HepG2 (cell line): ENCODE measurements at regions not wholly inside any gene's neighbourhood (a gene's known extent, or its start where the extent isn't known, plus 50 kb on each side); places are given as distances from the start of the nearest gene placed in this dataset.

ENCODE experiments used
- ARHGAP35 ChIP-seq: sonication (generic); formaldehyde crosslinking; IDR thresholded peaks from 2 replicates; pipeline ENCODE4 v1.9.0; 2022; ENCODE audit warnings: mild to moderate bottlenecking, inconsistent platforms, moderate library complexity, missing genetic modification reagents, borderline replicate concordance
- ARNT2 ChIP-seq: sonication (generic); formaldehyde crosslinking; IDR thresholded peaks from 2 replicates; pipeline ENCODE4 v1.8.0; 2022; ENCODE audit warnings: mild to moderate bottlenecking, low read depth, missing genetic modification reagents, moderate library complexity
- BORCS8-MEF2B ChIP-seq: sonication (generic); formaldehyde crosslinking; IDR thresholded peaks from 2 replicates; pipeline ENCODE4 v1.8.0; 2022; ENCODE audit warnings: mild to moderate bottlenecking, missing genetic modification reagents
- BRCA1 ChIP-seq: sonication (generic); formaldehyde crosslinking; IDR thresholded peaks from 2 replicates; pipeline ENCODE4 v1.4.0; 2020; ENCODE audit warnings: missing genetic modification reagents
- EED ChIP-seq: sonication (generic); formaldehyde crosslinking; IDR thresholded peaks from 2 replicates; pipeline ENCODE4 v1.5.0; 2020; ENCODE audit warnings: mild to moderate bottlenecking, missing genetic modification reagents
- FOXA3 ChIP-seq: IDR thresholded peaks from 2 replicates; pipeline ENCODE4 v1.6.1; 2016; ENCODE audit warnings: missing genetic modification reagents, missing compliant biosample characterization
- GABPB1 ChIP-seq: IDR thresholded peaks from 2 replicates; pipeline ENCODE4 v1.6.1; 2016; ENCODE audit warnings: mild to moderate bottlenecking, missing genetic modification reagents, moderate library complexity, missing compliant biosample characterization
- MED13 ChIP-seq: sonication (generic); formaldehyde crosslinking; IDR thresholded peaks from 2 replicates; pipeline ENCODE4 v1.5.0; 2020; ENCODE audit warnings: missing genetic modification reagents
- MIER2 ChIP-seq: IDR thresholded peaks from 2 replicates; pipeline ENCODE4 v1.6.1; 2016; ENCODE audit warnings: missing biosample characterization, missing genetic modification reagents
- MTF2 ChIP-seq: sonication (generic); formaldehyde crosslinking; IDR thresholded peaks from 2 replicates; pipeline ENCODE4 v1.5.0; 2020; ENCODE audit warnings: missing genetic modification reagents, borderline replicate concordance
- NFRKB ChIP-seq: fragments of 450-650 bp; IDR thresholded peaks from 2 replicates; pipeline ENCODE4 v1.6.1; 2017
- REXO4 ChIP-seq: sonication (generic); formaldehyde crosslinking; IDR thresholded peaks from 2 replicates; pipeline ENCODE4 v1.8.0; 2022; ENCODE audit warnings: missing genetic modification reagents, mild to moderate bottlenecking, borderline replicate concordance
- RNF2 ChIP-seq: fragments of 450-650 bp; conservative IDR thresholded peaks from 2 replicates; pipeline ENCODE4 v1.6.1; 2016; ENCODE audit warnings: low read depth
- SCMH1 ChIP-seq: sonication (generic); formaldehyde crosslinking; IDR thresholded peaks from 2 replicates; pipeline ENCODE4 v1.9.0; 2021; ENCODE audit warnings: missing genetic modification reagents, mild to moderate bottlenecking, borderline replicate concordance
- SIN3A ChIP-seq: IDR thresholded peaks from 2 replicates; pipeline ENCODE4 v1.6.1; 2011; ENCODE audit warnings: low read depth, mild to moderate bottlenecking, control low read depth, low read length, borderline replicate concordance
- ZBTB44 ChIP-seq: sonication (generic); formaldehyde crosslinking; IDR thresholded peaks from 2 replicates; pipeline ENCODE4 v1.4.0; 2020; ENCODE audit warnings: missing genetic modification reagents
- ZBTB7B ChIP-seq: sonication (generic); formaldehyde crosslinking; IDR thresholded peaks from 2 replicates; pipeline ENCODE4 v1.4.0; 2020; ENCODE audit warnings: missing genetic modification reagents
- ZEB1 ChIP-seq: IDR thresholded peaks from 2 replicates; pipeline ENCODE4 v1.6.1; 2012; ENCODE audit warnings: mild to moderate bottlenecking, low read depth, inconsistent platforms; ENCODE audit not compliant: insufficient replicate concordance
- ZNF350 ChIP-seq: sonication (generic); formaldehyde crosslinking; IDR thresholded peaks from 2 replicates; pipeline ENCODE4 v1.4.0; 2020; ENCODE audit warnings: mild to moderate bottlenecking, low read depth, missing genetic modification reagents, borderline replicate concordance
- ZNF430 ChIP-seq: sonication (generic); formaldehyde crosslinking; IDR thresholded peaks from 2 replicates; pipeline ENCODE4 v1.9.0; 2021; ENCODE audit warnings: mild to moderate bottlenecking, missing genetic modification reagents
- ZNF484 ChIP-seq: sonication (generic); formaldehyde crosslinking; IDR thresholded peaks from 2 replicates; pipeline ENCODE4 v1.5.1; 2020; ENCODE audit warnings: mild to moderate bottlenecking, low read depth, missing genetic modification reagents, borderline replicate concordance
- ZNF678 ChIP-seq: sonication (generic); formaldehyde crosslinking; IDR thresholded peaks from 2 replicates; pipeline ENCODE4 v1.4.0; 2020; ENCODE audit warnings: mild to moderate bottlenecking, missing genetic modification reagents
- ZNF790 ChIP-seq: sonication (generic); formaldehyde crosslinking; IDR thresholded peaks from 2 replicates; pipeline ENCODE4 v1.8.0; 2022; ENCODE audit warnings: missing genetic modification reagents, mild to moderate bottlenecking, borderline replicate concordance
- TF ChIP-seq, protein P1 (sequence below): sonication (generic); formaldehyde crosslinking; IDR thresholded peaks from 2 replicates; pipeline ENCODE4 v1.4.0; 2020; ENCODE audit warnings: mild to moderate bottlenecking, missing genetic modification reagents
- TF ChIP-seq, protein P2 (sequence below): sonication (generic); formaldehyde crosslinking; IDR thresholded peaks from 2 replicates; pipeline ENCODE4 v1.4.0; 2020; ENCODE audit warnings: missing genetic modification reagents

GRCh38 chr20:59403261-59403961 is 103.0 kb downstream of the EDN3 start (continued):
- TF ChIP-seq GABPB1 (CRISPR knock-in tag) = peak; percentile 70
- TF ChIP-seq ZNF678 = 0 out of 2 replicates have a peak, but pooled peaks have one; percentile 62
- 0 out of 2 replicates have a peak, but pooled peaks have one; percentile 51 for TF ChIP-seq ARNT2 (CRISPR knock-in tag)
- TF ChIP-seq FOXA3 = 0 out of 2 replicates have a peak, but pooled peaks have one; percentile 6
- TF ChIP-seq NFRKB = no peak
- no peak for TF ChIP-seq ZNF484 (CRISPR knock-in tag)
- peak; percentile 72; the same call in 1 of the 2 replicates for TF ChIP-seq ZBTB7B (CRISPR knock-in tag)
- 0 out of 2 replicates have a peak, but pooled peaks have one; percentile 43 for TF ChIP-seq BORCS8-MEF2B (CRISPR knock-in tag)
- TF ChIP-seq ZNF790 = no peak
- TF ChIP-seq REXO4 (CRISPR knock-in tag) = 0 out of 2 replicates have a peak, but pooled peaks have one; percentile 44
- TF ChIP-seq, protein P1, sequence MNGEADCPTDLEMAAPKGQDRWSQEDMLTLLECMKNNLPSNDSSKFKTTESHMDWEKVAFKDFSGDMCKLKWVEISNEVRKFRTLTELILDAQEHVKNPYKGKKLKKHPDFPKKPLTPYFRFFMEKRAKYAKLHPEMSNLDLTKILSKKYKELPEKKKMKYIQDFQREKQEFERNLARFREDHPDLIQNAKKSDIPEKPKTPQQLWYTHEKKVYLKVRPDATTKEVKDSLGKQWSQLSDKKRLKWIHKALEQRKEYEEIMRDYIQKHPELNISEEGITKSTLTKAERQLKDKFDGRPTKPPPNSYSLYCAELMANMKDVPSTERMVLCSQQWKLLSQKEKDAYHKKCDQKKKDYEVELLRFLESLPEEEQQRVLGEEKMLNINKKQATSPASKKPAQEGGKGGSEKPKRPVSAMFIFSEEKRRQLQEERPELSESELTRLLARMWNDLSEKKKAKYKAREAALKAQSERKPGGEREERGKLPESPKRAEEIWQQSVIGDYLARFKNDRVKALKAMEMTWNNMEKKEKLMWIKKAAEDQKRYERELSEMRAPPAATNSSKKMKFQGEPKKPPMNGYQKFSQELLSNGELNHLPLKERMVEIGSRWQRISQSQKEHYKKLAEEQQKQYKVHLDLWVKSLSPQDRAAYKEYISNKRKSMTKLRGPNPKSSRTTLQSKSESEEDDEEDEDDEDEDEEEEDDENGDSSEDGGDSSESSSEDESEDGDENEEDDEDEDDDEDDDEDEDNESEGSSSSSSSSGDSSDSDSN (CRISPR knock-in tag) = 0 out of 2 replicates have a peak, but pooled peaks have one; percentile 36
- 0 out of 2 replicates have a peak, but pooled peaks have one; percentile 40 for TF ChIP-seq ZBTB44 (CRISPR knock-in tag)
- 0 out of 2 replicates have a peak, but pooled peaks have one; percentile 17 for TF ChIP-seq EED
- TF ChIP-seq ZNF350 = peak; percentile 33; the same call in 1 of the 2 replicates
- TF ChIP-seq ARHGAP35 (CRISPR knock-in tag) = peak; percentile 67
- 0 out of 2 replicates have a peak, but pooled peaks have one; percentile 42 for TF ChIP-seq ZNF430 (CRISPR knock-in tag)
- peak; percentile 58; the same call in 1 of the 2 replicates for TF ChIP-seq RNF2
- no peak for TF ChIP-seq ZEB1
- TF ChIP-seq MED13 (CRISPR knock-in tag) = no peak
- TF ChIP-seq, protein P2, sequence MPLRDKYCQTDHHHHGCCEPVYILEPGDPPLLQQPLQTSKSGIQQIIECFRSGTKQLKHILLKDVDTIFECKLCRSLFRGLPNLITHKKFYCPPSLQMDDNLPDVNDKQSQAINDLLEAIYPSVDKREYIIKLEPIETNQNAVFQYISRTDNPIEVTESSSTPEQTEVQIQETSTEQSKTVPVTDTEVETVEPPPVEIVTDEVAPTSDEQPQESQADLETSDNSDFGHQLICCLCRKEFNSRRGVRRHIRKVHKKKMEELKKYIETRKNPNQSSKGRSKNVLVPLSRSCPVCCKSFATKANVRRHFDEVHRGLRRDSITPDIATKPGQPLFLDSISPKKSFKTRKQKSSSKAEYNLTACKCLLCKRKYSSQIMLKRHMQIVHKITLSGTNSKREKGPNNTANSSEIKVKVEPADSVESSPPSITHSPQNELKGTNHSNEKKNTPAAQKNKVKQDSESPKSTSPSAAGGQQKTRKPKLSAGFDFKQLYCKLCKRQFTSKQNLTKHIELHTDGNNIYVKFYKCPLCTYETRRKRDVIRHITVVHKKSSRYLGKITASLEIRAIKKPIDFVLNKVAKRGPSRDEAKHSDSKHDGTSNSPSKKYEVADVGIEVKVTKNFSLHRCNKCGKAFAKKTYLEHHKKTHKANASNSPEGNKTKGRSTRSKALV (CRISPR knock-in tag) = no peak
- TF ChIP-seq MTF2 = peak; percentile 91; the same call in 1 of the 2 replicates
- TF ChIP-seq BRCA1 (CRISPR knock-in tag) = 0 out of 2 replicates have a peak, but pooled peaks have one; percentile 71
- TF ChIP-seq MIER2 (CRISPR knock-in tag) = peak; percentile 44; the same call in 1 of the 2 replicates
- TF ChIP-seq SIN3A = no peak
- no peak for TF ChIP-seq SCMH1 (CRISPR knock-in tag)
